HFFc6 (cell line): ENCODE measurements at regions not wholly inside any gene's neighbourhood (a gene's known extent, or its start where the extent isn't known, plus 50 kb on each side); places are given as distances from the start of the nearest gene placed in this dataset.

Experiments
- DNase-seq: peaks from one replicate; pipeline ENCODE4 v3.0.0-alpha.2; 2018
- H3K27ac Mint-ChIP-seq: 2 replicates; pipeline ENCODE4 v1.8.0; 2020; ENCODE audit warnings: mild to moderate bottlenecking, mixed read lengths
- H3K27me3 Mint-ChIP-seq: 2 replicates; pipeline ENCODE4 v1.8.0; 2021; ENCODE audit warnings: mild to moderate bottlenecking, moderate library complexity, mixed read lengths; ENCODE audit not compliant: insufficient read depth
- H3K36me3 Mint-ChIP-seq: 2 replicates; pipeline ENCODE4 v1.8.0; 2021; ENCODE audit warnings: low read depth, mixed read lengths
- H3K4me1 Mint-ChIP-seq: 2 replicates; pipeline ENCODE4 v1.8.0; 2020; ENCODE audit warnings: low read depth, mixed read lengths
- H3K4me3 Mint-ChIP-seq: 2 replicates; pipeline ENCODE4 v1.8.0; 2020; ENCODE audit warnings: mild to moderate bottlenecking, moderate library complexity, mixed read lengths
- H3K9me3 Mint-ChIP-seq: 2 replicates; pipeline ENCODE4 v1.8.0; 2020; ENCODE audit warnings: mild to moderate bottlenecking, mixed read lengths
- CTCF ChIP-seq: fragments of 200-600 bp; sonication (generic); IDR thresholded peaks from 2 replicates; pipeline ENCODE4 v1.5.0; 2021; ENCODE audit warnings: antibody characterized with exemption, mild to moderate bottlenecking

GRCh38 chr3:72169561-72170472 lies 384.9 kb upstream of the PROK2 start:
- Mint-ChIP-seq H3K4me1 (peaks cover 18% of the 10 kb centered on the region; the same call in 1 of the 2 replicates), H3K9me3 (no peaks in the 10 kb centered on the region), H3K36me3 (no peaks in the 10 kb centered on the region), H3K27me3 (peaks cover 7% of the 10 kb centered on the region), H3K27ac (no peak overlapping the region), H3K4me3 (no peak overlapping the region)
- no peak for TF ChIP-seq CTCF
- no peak for DNase-seq

- H3K36me3 Mint-ChIP-seq, result no peaks in the 10 kb centered on the region
- DNase-seq, result no peak
- TF ChIP-seq CTCF, result no peak
- H3K4me3 Mint-ChIP-seq, result no peak overlapping the region
- H3K27ac Mint-ChIP-seq, result no peak overlapping the region
- no peaks in the 10 kb centered on the region for H3K9me3 Mint-ChIP-seq
- peaks cover 18% of the 10 kb centered on the region; the same call in 1 of the 2 replicates for H3K4me1 Mint-ChIP-seq
- H3K27me3 Mint-ChIP-seq, result peaks cover 9% of the 10 kb centered on the region
Observed at GRCh38 chr3:72169120-72169519, 384.2 kb upstream of the PROK2 start.

DNA sequence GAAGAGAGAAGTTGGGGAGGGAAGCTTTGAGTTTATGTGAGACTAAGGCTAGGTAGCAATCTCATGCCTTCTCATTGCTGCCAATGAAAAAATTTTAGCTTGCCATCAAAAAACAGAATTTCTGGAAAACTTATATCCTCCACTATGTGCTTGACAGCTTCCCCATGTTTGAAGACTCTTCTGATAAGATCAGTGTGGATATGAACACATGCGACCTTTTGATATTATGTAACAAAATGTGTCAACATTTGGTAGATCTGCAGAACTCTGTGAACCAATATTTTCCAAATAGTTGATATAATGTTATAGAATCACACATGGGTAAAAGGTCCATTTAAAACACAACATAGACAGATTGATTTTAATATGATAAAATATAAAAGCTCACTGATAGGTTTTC lies 380.9 kb upstream of the PROK2 start:
- H3K27me3 Mint-ChIP-seq, result peaks cover 6% of the 10 kb centered on the region
- peaks cover 17% of the 10 kb centered on the region for H3K4me1 Mint-ChIP-seq
- no peak for DNase-seq
- no peaks in the 10 kb centered on the region for H3K36me3 Mint-ChIP-seq
- no peaks in the 10 kb centered on the region for H3K9me3 Mint-ChIP-seq
- H3K4me3 Mint-ChIP-seq, result no peak overlapping the region
- no peak for TF ChIP-seq CTCF
- H3K27ac Mint-ChIP-seq, result no peak overlapping the region

GRCh38 chr3:72165317-72165716 lies 380.4 kb upstream of the PROK2 start:
- Mint-ChIP-seq H3K4me3 (no peak overlapping the region), H3K27me3 (peaks cover 8% of the 10 kb centered on the region), H3K36me3 (no peaks in the 10 kb centered on the region), H3K27ac (no peak overlapping the region), H3K9me3 (no peaks in the 10 kb centered on the region), H3K4me1 (peaks cover 17% of the 10 kb centered on the region)
- no peak for TF ChIP-seq CTCF
- no peak for DNase-seq

- Mint-ChIP-seq H3K27ac (no peak overlapping the region), H3K4me3 (no peak overlapping the region), H3K4me1 (peaks cover 17% of the 10 kb centered on the region), H3K9me3 (no peaks in the 10 kb centered on the region), H3K27me3 (peaks cover 8% of the 10 kb centered on the region), H3K36me3 (no peaks in the 10 kb centered on the region)
- TF ChIP-seq CTCF, result no peak
- no peak for DNase-seq
Observed at GRCh38 chr3:72164635-72164978, 379.7 kb upstream of the PROK2 start.
